Tibial nerve (tissue), 4 donors: ENCODE measurements at regions not wholly inside any gene's neighbourhood (a gene's known extent, or its start where the extent isn't known, plus 50 kb on each side); places are given as distances from the start of the nearest gene placed in this dataset.
A peak's percentile ranks its signal among the peaks of the same experiment; 100 is the strongest.
"Not testable (repeated sequence)": the region's sequence is repeated elsewhere in the genome, so short reads cannot be mapped to it uniquely, and the experiment has no call there.

Source experiments
- DNase-seq, 2 donors: peaks; one replicate each; pipeline ENCODE4 v3.0.0-alpha.2; 2019; ENCODE audit warnings: low spot score in 2 of 2
- H3K27ac ChIP-seq, 4 donors: fragments of 200-600 bp; sonication (generic) in 3 of 4; one replicate each; pipeline ENCODE4 v1.5.1; 2017 to 2019; ENCODE audit warnings: mild to moderate bottlenecking in 1 of 4
- H3K27me3 ChIP-seq, 2 donors: fragments of 200-600 bp; sonication (generic) in 1 of 2; one replicate each; pipeline versions ENCODE4 v1.5.1 to v1.6.0; 2017 to 2019
- H3K36me3 ChIP-seq, 3 donors: fragments of 200-600 bp; sonication (generic); one replicate each; pipeline ENCODE4 v1.5.1; 2018 to 2019
- H3K4me1 ChIP-seq, 4 donors: fragments of 200-600 bp; sonication (generic) in 3 of 4; one replicate each; pipeline ENCODE4 v1.5.1; 2017 to 2019
- H3K4me3 ChIP-seq, 4 donors: fragments of 200-600 bp; sonication (generic) in 3 of 4; one replicate each; pipeline ENCODE4 v1.5.1; 2017 to 2019; ENCODE audit warnings: mild to moderate bottlenecking in 1 of 4, moderate library complexity in 1 of 4
- H3K9me3 ChIP-seq, 4 donors: fragments of 200-600 bp; sonication (generic) in 3 of 4; one replicate each; pipeline ENCODE4 v1.5.1; 2017 to 2019
- EP300 ChIP-seq, 2 donors: sonication (generic); formaldehyde crosslinking; IDR thresholded peaks; one replicate each; pipeline ENCODE4 v1.6.1; 2017; ENCODE audit warnings: antibody characterized with exemption in 2 of 2, mild to moderate bottlenecking in 1 of 2
- POLR2A ChIP-seq, 2 donors: fragments of 450-650 bp; IDR thresholded peaks; one replicate each; pipeline ENCODE4 v1.6.1; 2017; ENCODE audit warnings: antibody characterized with exemption in 2 of 2, mild to moderate bottlenecking in 2 of 2, moderate library complexity in 2 of 2
- WGBS, 2 donors: methylation state at CpG; one replicate each; pipeline ENCODE4 v1.1.5; 2018; 5-methylcytosine and 5-hydroxymethylcytosine counted together
- TF ChIP-seq, protein P1 (sequence below), 5 experiments: fragments of 200-600 bp in 3 of 5; fragments of 450-650 bp in 2 of 5; sonication (generic) in 3 of 5; IDR thresholded peaks; one replicate each; pipeline ENCODE4 v1.5.1; 2016 to 2019; ENCODE audit warnings: antibody characterized with exemption in 5 of 5, mild to moderate bottlenecking in 3 of 5, moderate library complexity in 2 of 5

DNA sequence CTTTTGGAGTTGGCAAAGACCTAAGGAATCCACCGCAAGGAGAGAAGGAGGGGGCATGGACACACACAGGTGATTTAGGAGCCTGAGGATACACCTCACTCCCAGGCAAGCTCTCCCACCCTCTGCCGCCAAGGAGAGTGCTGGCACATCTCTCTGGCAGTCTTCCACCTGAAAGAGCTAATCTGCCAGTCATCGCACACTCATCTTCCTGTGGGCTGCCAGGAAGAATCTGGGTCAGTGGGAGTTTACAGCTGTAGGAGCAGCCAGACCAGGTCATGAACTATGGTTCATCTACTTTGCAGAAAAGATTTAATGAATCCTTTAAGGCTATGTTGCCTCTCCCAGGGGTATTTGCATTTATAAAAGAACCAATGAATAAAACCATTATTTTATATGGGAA, 170.6 kb upstream of the TSC22D2 start:
- H3K27ac ChIP-seq = peak overlapping the region in 1 of 4 donors; percentile 18
- no peaks in the 10 kb centered on the region for H3K9me3 ChIP-seq
- no peak overlapping the region for H3K4me3 ChIP-seq
- no peaks in the 10 kb centered on the region for H3K36me3 ChIP-seq
- peaks cover 0 to 21% (median 5%) of the 10 kb centered on the region in 4 donors for H3K4me1 ChIP-seq
- H3K27me3 ChIP-seq = no peaks in the 10 kb centered on the region
- DNase-seq = no peak
- TF ChIP-seq, protein P1, sequence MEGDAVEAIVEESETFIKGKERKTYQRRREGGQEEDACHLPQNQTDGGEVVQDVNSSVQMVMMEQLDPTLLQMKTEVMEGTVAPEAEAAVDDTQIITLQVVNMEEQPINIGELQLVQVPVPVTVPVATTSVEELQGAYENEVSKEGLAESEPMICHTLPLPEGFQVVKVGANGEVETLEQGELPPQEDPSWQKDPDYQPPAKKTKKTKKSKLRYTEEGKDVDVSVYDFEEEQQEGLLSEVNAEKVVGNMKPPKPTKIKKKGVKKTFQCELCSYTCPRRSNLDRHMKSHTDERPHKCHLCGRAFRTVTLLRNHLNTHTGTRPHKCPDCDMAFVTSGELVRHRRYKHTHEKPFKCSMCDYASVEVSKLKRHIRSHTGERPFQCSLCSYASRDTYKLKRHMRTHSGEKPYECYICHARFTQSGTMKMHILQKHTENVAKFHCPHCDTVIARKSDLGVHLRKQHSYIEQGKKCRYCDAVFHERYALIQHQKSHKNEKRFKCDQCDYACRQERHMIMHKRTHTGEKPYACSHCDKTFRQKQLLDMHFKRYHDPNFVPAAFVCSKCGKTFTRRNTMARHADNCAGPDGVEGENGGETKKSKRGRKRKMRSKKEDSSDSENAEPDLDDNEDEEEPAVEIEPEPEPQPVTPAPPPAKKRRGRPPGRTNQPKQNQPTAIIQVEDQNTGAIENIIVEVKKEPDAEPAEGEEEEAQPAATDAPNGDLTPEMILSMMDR (IDR thresholded peaks at IDR 0.05) = no peak
- TF ChIP-seq POLR2A (IDR thresholded peaks at IDR 0.05) (no peak), EP300 (IDR thresholded peaks at IDR 0.05) (no peak)
- 79 to 92% methylated on average over 3 of the region's 3 CpGs for WGBS, 2 donors

DNA sequence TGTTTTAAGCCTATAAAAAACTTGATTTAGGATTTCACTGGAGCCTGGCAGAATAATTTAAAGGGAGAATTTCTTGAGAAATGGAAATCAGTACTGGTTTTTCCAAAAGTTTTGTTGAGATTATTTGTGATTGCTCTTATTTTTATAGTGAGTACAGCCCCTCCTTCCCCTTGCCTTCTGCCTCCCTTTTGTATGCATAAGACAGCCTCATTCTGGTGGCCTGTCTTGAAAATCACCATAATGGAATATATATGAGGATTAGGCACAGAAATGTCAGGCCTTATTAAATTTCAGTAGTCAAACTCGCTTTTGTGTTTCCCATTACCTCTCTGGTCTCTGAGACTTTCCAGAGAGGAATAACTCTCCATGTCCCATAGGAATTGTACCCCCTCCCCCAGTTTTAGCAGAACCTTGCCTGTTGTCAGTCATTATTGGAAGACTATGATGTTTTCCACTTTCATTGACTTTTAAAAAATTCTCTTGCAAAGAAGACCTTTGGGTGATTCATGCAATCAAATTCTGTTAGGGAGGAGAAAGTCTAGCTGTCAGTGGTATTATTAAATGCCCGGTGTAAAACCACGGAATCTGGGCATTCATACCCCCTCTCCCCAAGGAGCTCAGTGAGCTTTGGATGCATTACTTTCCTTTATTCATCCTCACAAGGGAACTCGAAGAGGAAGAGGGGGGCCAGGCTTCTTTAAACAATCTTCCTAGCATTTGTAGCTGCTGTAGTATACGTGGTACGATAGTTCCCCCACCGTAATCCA, 171.6 kb upstream of the TSC22D2 start:
- Histone ChIP-seq H3K27me3 (no peaks in the 10 kb centered on the region), H3K4me1 (peaks cover 0 to 24% (median 5%) of the 10 kb centered on the region in 4 donors), H3K27ac (peak overlapping the region in 1 of 4 donors; percentile 54), H3K9me3 (no peaks in the 10 kb centered on the region), H3K4me3 (no peak overlapping the region), H3K36me3 (no peaks in the 10 kb centered on the region)
- DNase-seq = no peak
- 61 to 66% methylated on average over 7 of the region's 7 CpGs for WGBS, 2 donors
- no peak for TF ChIP-seq EP300 (IDR thresholded peaks at IDR 0.05)
- TF ChIP-seq POLR2A (IDR thresholded peaks at IDR 0.05) = no peak

DNA sequence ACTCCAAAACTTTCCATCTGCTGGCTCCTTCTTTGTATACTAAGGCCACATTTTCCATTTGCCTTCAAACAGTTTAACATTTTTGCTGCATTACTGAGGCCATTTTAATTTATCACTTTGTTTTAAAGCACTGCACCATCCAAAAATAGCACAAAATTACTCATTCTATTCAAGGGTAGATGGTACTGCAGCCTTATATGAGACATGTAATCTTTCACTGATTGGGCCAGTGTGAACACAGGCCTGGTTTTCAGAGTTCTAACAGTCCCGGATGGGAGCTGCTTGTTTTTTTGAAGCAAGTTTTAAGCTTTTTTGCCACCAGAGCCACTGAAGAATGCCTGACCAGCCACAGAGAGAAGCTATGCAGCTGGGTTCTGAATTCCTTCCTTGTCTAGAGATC, 172.3 kb upstream of the TSC22D2 start:
- 25 to 35% methylated on average over 1 of the region's 1 CpG for WGBS, 2 donors
- H3K36me3 ChIP-seq = no peaks in the 10 kb centered on the region
- no peaks in the 10 kb centered on the region for H3K9me3 ChIP-seq
- H3K27ac ChIP-seq = peak overlapping the region in 1 of 4 donors; percentile 54
- H3K27me3 ChIP-seq = no peaks in the 10 kb centered on the region
- no peak for DNase-seq
- peaks cover 0 to 24% (median 5%) of the 10 kb centered on the region in 4 donors for H3K4me1 ChIP-seq
- TF ChIP-seq EP300 (IDR thresholded peaks at IDR 0.05) (no peak), POLR2A (IDR thresholded peaks at IDR 0.05) (no peak)
- TF ChIP-seq, protein P1 (IDR thresholded peaks at IDR 0.05) = no peak
- no peak overlapping the region for H3K4me3 ChIP-seq

DNA sequence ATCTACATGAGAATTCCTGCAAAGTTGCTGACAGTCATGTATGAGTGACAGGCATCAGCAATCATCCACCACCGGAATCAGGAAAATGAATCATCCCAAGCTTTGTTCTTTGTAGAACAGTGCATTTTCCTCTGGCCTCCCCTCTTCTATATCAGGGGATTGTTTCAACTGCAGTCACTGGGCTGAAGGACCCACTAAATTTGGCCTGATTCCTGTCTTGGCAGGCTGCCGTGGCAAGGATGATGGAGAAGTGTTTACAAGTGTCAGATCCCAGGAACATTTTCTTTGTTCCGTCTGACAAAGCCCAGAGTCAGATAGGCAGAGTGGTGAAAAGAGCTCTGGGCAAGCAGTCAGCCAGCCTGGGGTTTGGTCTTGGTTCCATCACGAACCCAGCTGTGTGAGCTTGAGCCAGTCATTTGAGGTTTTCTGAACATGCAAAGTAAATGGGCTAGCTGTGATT, 175.1 kb upstream of the TSC22D2 start:
- TF ChIP-seq EP300 (IDR thresholded peaks at IDR 0.05) (no peak), POLR2A (IDR thresholded peaks at IDR 0.05) (no peak)
- TF ChIP-seq, protein P1 (IDR thresholded peaks at IDR 0.05) = no peak
- Histone ChIP-seq H3K27me3 (no peaks in the 10 kb centered on the region), H3K4me3 (no peak overlapping the region), H3K27ac (peak overlapping the region in 1 of 4 donors; percentile 29), H3K4me1 (peaks cover 0 to 18% (median 5%) of the 10 kb centered on the region in 4 donors), H3K36me3 (no peaks in the 10 kb centered on the region), H3K9me3 (no peaks in the 10 kb centered on the region)
- DNase-seq = no peak
- WGBS, 2 donors = 24 to 25% methylated on average over 4 of the region's 4 CpGs

DNA sequence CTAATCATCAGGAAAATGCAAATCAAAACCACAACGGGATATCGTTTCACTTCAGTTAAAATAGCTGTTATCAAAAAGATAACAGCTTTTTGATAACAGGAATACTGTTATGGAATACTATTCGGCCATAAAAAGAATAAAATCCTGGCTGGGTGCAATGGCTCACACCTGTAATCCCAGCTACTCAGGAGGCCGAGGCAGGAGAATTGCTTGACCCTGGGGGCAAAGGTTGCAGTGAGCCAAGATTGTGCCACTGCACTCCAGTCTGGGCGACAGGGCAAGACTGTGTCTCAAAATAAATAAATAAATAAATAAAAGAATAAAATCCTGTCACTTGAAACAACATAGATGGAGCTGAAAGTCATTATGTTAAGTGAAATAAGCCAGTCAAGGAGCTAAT, 178.1 kb upstream of the TSC22D2 start:
- no peak for DNase-seq
- WGBS, 2 donors = 89 to 90% methylated on average over 5 of the region's 5 CpGs
- Histone ChIP-seq H3K4me3 (no peak overlapping the region), H3K27ac (no peak overlapping the region), H3K27me3 (no peaks in the 10 kb centered on the region), H3K9me3 (no peaks in the 10 kb centered on the region), H3K36me3 (no peaks in the 10 kb centered on the region), H3K4me1 (peaks cover 0 to 7% (median 0%) of the 10 kb centered on the region in 4 donors)
- TF ChIP-seq, protein P1 (IDR thresholded peaks at IDR 0.05) = no peak
- TF ChIP-seq EP300 (IDR thresholded peaks at IDR 0.05) = no peak
- no peak for TF ChIP-seq POLR2A (IDR thresholded peaks at IDR 0.05)

DNA sequence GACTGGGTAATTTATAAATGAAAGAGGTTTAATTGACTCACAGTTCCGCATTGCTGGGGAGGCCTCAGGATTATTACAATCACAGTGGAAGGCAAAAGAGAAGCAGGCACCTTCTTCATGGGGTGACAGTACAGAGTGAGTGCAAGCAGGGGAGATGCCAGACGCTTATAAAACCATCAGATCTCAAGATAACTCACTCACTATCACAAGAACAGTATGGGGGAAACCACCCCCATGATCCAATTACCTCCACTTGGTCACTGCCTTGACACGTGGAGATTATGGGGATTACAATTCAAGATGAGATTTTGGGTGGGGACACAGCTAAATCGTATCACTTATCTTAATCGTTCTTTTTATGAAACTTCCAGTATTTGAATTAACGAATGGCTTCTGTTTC, 179.5 kb upstream of the TSC22D2 start:
- 87 to 88% methylated on average over 6 of the region's 6 CpGs for WGBS, 2 donors
- H3K9me3 ChIP-seq, H3K27me3 ChIP-seq, H3K27ac ChIP-seq, H3K4me3 ChIP-seq, DNase-seq, H3K4me1 ChIP-seq, H3K36me3 ChIP-seq: not testable (repeated sequence)
